NCI-H524 treated with DMSO at 0.1 percent for 48 hours (cell line): ENCODE measurements at regions not wholly inside any gene's neighbourhood (a gene's known extent, or its start where the extent isn't known, plus 50 kb on each side); places are given as distances from the start of the nearest gene placed in this dataset.
"Not testable (repeated sequence)": the region's sequence is repeated elsewhere in the genome, so short reads cannot be mapped to it uniquely, and the experiment has no call there.

Source experiments
- DNase-seq: peaks from one replicate; lab custom pipeline; 2025; lab: John Stamatoyannopoulos, UW

DNA sequence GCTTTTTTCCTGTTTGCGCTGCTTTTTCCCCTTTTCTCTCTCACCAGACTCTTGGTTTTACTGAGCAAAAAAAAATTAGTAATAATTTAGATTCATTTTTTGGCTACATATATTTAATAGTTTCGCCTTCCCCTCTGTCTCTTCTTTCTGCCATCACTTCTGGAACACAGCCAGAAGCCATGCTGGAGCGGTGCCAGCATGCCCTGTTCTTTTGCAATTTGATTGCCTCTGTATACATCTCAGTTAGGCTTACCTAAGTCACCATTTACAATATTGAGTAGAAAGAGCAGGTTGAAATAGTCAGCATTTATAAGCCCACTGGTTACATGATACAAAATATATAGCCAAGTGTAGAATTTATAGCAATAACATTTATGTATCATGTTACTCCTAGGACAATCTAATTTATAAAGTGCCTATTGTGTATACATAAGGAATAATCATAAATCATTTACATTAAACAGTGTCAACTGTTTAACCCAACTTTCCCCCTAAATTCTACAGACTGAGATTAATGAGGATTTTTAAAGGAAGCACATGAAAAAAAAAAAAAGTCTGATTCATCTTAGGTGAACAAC is 413.8 kb upstream of the SOX5 start:
- no peak for DNase-seq

DNA sequence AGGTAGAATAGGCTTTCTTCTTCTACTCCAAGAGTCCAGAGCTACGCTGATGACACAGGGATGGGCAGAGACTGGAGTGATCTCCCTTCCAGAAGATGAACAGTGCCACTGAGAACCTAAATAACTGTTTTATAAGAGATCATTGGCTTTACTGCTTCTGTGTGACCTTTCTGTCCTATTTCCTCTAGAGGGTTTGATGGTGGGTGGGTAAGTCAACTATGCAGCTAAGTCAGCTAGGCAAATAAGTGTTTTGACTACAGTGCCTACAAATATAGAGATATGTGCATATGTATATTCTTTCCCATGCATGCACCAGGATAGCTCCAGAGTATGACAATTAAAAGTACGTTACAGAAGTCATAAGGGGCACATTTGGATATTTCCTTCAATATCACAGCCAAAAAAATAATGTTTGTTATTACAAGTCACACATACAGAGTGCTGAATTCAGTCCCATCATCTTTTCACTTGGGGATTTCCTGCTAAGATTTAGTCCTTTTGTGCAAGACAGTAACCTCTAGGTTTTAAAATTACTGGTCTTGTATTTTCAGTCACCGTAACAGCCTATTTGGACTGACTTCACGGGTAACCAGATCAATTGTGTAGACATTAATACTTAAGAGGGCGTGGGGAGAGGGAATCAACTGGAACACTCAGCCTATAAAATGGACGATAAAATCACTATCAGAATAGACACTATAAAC is 412.6 kb upstream of the SOX5 start:
- DNase-seq, result no peak

GRCh38 chr12:24360907-24361306 is 411.4 kb upstream of the SOX5 start:
- DNase-seq, result no peak

- no peak for DNase-seq
These were observed 411.0 kb upstream of the SOX5 start for GRCh38 chr12:24360461-24360860.

- no peak for DNase-seq
These were observed 410.6 kb upstream of the SOX5 start for GRCh38 chr12:24360057-24360456.

DNA sequence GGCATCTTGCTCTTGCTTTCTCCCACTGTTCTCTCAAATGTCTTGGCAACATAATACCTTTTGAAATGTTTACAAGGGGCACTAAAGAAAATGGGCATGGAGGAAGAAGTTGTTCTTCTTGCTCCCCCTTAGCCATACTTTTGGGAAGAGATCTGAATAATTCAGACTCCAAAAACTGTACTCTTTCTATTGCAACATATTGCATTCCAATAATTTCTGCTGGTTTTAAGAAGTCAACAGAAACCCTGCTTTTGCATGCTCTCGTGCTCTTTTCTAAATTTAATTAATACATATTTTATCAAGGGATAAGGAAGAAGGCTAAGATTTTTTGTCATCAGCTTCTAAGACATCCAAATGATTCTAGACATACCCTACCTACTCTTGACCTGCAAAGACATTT is 409.9 kb upstream of the SOX5 start:
- DNase-seq, result no peak

GRCh38 chr12:24356240-24356804 is 406.9 kb upstream of the SOX5 start:
- DNase-seq, result no peak

DNA sequence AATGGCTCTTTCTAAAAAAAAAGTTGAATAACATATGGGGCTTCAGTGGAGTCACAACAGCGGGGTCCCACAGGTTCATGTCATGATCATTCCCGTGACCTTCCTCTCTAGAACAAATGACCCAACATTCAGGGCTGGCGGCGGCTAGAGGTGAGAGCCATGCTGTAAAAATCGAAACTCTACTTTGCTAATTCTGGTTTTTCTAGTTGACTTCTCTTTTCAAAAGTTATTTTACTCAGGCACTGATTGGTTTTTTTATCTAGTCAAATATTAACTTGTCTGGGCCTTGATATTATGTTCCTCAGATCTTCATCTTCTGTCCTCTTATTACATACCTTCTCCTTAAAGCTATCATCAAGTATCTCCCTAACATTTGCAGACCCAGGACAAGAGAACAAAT is 402.9 kb upstream of the SOX5 start:
- DNase-seq, result no peak

DNA sequence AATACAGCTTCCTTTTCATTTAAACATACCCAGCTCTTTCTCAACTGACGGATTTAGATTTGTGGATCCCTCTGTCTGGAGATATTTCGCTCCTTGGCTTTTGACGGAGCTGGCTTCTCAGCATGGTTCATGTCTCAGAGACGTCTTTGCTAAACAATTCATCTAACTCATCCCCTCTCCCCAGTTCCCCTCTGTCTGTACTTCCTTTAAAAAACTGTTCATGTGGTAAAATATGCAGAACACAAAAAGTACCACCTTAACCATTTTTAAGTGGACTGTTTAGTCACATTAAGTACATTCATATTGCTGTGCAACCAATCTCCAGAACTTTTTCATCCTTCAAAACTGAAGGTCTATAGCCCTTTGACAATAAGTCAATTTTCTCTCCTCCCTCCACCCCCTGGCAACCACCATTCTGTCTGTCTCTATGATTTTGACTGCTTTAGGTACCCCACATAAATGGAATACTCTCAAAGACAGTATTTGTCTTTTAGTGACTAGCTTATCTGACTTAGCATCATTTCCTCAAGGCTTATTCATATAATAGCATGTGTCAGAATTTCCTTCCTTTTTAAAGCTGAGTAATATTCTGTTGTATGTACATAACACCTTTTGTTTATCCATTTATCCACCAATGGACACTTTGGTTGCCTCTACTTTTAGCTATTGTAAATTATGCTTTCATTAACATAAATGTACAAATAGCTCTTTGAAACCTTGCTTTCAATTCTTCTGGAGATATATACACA is 399.8 kb upstream of the SOX5 start:
- no peak for DNase-seq

DNA sequence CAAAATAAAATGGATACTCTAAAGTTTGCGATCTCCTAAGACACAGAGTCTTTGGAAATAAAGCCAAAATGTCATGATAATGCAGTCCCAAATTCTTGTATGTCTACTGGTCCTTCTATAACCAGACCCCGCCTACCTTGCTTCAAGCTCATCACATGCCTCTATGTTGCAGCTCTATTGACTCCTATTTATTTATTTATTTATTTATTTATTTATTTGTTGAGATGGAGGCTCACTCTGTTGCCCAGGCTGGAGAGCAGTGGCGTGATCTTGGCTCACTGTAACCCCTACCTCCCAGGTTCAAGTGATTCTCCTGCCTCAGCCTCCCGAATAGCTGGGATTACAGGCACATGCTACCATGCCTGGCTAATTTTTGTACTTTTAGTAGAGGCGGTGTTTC is 398.7 kb upstream of the SOX5 start:
- DNase-seq, result not testable (repeated sequence)

- DNase-seq, result no peak
These were observed 378.8 kb upstream of the SOX5 start for GRCh38 chr12:24328261-24328660.

DNA sequence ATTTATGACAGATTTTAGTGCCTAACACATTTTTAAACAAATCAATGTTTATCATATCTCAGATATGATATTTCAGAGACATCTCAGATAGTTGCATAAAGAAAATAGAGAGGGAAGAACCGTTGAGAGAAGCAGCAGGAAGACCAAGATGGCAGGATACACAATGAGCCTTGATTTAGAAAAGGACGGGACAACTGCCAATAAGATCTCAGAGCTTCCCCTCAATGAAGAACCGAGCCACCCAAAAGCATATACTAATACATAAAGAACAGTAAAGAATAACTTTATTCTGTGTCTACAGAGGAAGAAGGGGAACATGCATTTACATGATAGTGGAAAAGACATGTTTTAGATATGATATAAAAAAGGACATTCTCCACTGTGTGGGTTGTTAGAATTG is 375.9 kb upstream of the SOX5 start:
- no peak for DNase-seq

DNA sequence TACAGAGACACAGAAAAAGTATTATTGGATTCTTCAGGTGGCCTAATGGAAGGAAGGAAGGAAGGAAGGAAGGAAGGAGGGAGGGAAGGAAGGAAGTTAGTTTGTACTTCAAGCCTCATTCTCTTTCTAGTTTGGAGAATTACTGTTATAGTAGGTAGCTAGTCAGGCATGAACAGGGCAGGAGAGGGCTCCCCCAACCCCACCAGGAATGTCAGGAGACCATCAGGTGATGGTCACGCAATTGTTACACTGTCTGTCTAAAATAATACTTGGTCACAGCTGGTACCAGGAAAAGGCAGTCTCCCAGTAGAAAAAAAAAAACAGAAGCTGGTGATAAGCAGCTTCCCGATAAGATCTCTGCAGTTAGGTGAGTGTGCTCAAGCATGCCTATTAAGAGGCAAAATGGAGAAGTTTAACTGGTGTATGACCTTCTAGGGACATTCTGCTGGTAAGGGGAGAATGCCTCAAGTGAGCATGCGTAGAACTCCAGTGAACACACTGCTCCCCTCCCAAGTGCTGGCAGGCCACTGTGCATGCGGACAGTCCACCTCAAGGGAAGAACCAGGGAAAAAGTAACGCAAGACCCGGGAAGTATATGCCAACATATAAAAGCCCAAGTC is 358.4 kb upstream of the SOX5 start:
- no peak for DNase-seq

DNA sequence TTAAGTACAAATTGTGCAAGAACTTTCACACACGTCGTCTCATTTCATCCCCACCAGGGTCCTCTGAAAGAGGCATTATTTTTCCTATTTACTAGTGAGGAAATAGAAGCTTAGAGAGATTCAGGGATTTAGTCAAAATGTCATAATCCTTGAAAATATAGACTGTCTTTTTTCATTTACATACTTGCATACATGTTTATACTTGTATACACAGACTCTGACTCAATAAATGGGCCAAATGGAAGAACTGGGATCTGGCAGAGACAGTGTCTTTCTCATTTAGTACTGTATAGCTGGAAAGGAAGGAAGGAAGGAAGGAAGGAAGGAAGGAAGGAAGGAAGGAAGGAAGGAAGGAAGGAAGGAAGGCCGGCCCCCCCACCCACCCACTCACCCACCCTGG is 357.7 kb upstream of the SOX5 start:
- no peak for DNase-seq

- DNase-seq, result no peak
These were observed 356.5 kb upstream of the SOX5 start for GRCh38 chr12:24306001-24306400.

DNA sequence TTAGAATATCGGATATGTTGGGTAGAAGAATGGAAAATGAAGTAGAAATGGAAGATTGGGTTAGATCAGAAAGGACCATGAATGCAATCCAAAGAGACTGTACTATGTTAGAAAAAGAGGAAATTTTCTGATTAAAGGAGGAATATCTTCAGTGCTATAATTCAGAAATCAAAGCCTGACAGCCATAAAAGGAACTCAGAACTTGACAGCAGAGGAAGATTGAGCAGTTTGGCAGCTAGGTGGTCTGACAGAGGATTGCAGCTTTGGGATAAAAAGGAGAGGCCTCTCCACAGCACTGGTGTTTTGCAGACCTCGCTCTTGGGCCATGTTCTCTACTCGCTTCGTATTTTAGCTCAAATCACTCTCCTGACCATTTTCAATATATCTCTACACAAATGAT is 354.8 kb upstream of the SOX5 start:
- DNase-seq, result no peak

GRCh38 chr12:24302708-24303107 is 353.2 kb upstream of the SOX5 start:
- no peak for DNase-seq

DNA sequence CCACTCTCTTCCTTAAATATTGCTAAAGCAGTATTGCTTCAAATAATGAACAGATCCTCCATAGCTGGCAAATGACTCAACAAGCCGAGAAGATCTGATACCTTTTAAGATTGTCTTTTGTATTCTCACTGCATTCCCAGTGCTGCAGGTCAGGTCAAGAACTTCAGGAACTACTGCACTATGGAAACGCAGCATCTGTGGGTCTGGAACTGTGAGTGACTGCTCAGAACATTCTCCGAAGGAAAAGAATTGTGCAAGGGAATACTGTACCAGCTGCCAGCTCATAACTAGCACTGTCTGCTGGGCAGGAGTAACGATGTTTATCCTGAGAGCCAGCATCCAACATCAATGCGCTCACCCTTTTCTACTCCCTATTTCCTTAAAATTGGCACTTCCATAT is 348.0 kb upstream of the SOX5 start:
- no peak for DNase-seq

DNA sequence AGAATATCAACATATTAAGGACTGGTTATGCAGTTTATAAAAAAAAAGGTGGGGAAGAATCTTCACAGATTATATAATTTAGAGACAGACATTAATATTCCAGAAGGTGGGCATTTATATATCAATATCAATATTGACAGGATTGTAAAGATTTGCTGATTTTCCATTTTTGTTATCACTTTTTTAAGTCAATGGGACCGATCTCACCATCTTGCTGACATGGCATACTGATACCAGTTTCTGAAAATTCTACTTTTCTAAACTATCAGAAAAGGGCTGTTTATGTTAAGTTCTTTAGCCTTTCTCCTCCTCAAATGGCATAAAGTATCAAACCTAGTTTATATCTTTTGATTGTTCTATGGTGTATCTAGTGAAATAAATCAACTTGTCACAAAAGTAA is 344.1 kb upstream of the SOX5 start:
- no peak for DNase-seq

GRCh38 chr12:24287963-24288362 is 338.5 kb upstream of the SOX5 start:
- peak; percentile 26 for DNase-seq

DNA sequence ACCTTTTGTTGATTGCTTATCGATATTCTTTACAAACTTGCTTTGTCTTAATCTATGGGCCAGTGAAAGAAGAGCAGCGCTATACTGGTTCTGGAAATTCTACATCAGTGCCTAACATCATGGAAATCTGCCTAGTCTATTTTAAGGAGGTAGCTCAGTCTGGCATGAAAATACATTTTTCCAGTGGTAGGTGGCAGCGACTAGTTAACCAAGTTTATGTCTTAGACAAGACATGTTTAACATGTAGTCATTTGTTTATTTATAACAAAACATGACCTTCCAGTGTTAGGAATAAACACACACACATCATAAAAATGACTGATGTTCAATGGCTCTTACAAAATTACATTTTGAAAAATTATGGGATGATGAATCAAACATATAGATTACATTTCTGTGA is 336.0 kb upstream of the SOX5 start:
- DNase-seq, result no peak

DNA sequence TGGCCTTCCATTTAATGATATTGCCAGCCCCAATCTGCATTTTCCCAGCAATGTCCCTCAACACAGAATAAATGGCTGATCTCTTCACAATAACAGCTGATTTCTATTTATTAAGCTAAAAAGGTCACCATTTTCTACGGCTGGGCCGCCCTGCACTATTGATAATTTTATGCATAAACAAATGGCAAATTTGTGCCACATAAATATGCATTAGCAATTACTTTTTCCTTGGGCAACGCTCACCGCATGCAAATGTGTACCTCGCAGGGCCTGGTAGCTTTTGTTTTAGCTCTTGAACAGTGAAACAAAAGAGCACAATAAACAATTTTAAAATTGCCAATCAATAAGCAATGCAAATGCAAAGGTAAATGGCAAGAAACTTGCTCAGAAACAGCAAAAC is 331.9 kb upstream of the SOX5 start:
- no peak for DNase-seq
